ENCODE measurements at regions not wholly inside any gene's neighbourhood (a gene's known extent, or its start where the extent isn't known, plus 50 kb on each side); places are given as distances from the start of the nearest gene placed in this dataset.

GRCh38 chr16:85370543-85370880 is 242.6 kb upstream of the GSE1 start:
- no peak for DNase-seq

GRCh38 chr16:85370881-85371651 is 242.1 kb upstream of the GSE1 start:
- no peak for DNase-seq

- DNase-seq, result no peak
Measured at GRCh38 chr16:85371948-85372347, 241.2 kb upstream of the GSE1 start.

GRCh38 chr16:85372627-85373372 is 240.3 kb upstream of the GSE1 start:
- no peak for DNase-seq

- DNase-seq, result peak; percentile 40
Measured at GRCh38 chr16:85373741-85374570, 239.2 kb upstream of the GSE1 start.

- no peak for DNase-seq
Measured at GRCh38 chr16:85374571-85374872, 238.6 kb upstream of the GSE1 start.

- no peak for DNase-seq
Measured at GRCh38 chr16:85375282-85375681, 237.8 kb upstream of the GSE1 start.

GRCh38 chr16:85376292-85377095 is 236.6 kb upstream of the GSE1 start:
- no peak for DNase-seq

- DNase-seq, result no peak
Measured at GRCh38 chr16:85377388-85378144, 235.6 kb upstream of the GSE1 start.

- no peak for DNase-seq
Measured at GRCh38 chr16:85378145-85379040, 234.7 kb upstream of the GSE1 start.

- no peak for DNase-seq
Measured at GRCh38 chr16:85379041-85380001, 233.8 kb upstream of the GSE1 start.

- no peak for DNase-seq
Measured at GRCh38 chr16:85380002-85380395, 233.1 kb upstream of the GSE1 start.

GRCh38 chr16:85380905-85381737 is 232.0 kb upstream of the GSE1 start:
- DNase-seq, result no peak

GRCh38 chr16:85381738-85382592 is 231.2 kb upstream of the GSE1 start:
- no peak for DNase-seq

- no peak for DNase-seq
Measured at GRCh38 chr16:85382717-85383118, 230.4 kb upstream of the GSE1 start.

- no peak for DNase-seq
Measured at GRCh38 chr16:85383836-85384832, 229.0 kb upstream of the GSE1 start.
